ENCODE measurements at regions not wholly inside any gene's neighbourhood (a gene's known extent, or its start where the extent isn't known, plus 50 kb on each side); places are given as distances from the start of the nearest gene placed in this dataset.

GRCh38 chr18:47729356-47729755, 201.1 kb downstream of the SMAD2 start:
- DNase-seq (ENCODE audit: low read depth in 1 of 2, low spot score in 1 of 2) (no peak), FAIRE-seq (no peak), ATAC-seq (no peak)
- ChIA-PET POLR2A (no interaction called here), CTCF (interaction anchor here (1.0 to 1.6 kb wide), 2 partner anchors 9 to 19 kb away, joined by 3 to 6 read pairs; no protein-coding TSS in a partner anchor)
- Histone ChIP-seq H3K27ac (no peak overlapping the region), H3K4me3 (no peak overlapping the region), H3K4me1 (no peaks in the 10 kb centered on the region), H3K9me3 (no peaks in the 10 kb centered on the region), H3K4me2 (no peak overlapping the region)
- no peak for TF ChIP-seq HMGXB4 (CRISPR knock-in tag; IDR thresholded peaks at IDR 0.05; ENCODE audit: borderline replicate concordance)
- TF ChIP-seq HDAC2 (IDR thresholded peaks at IDR 0.05) = no peak
- TF ChIP-seq ZC3H11A (IDR thresholded peaks at IDR 0.05) = no peak
- TF ChIP-seq HES2 (IDR thresholded peaks at IDR 0.05) = no peak
- TF ChIP-seq JUNB (IDR thresholded peaks at IDR 0.05) = no peak
- TF ChIP-seq CHD4 (IDR thresholded peaks at IDR 0.05; ENCODE audit: borderline replicate concordance) = no peak
- no peak for TF ChIP-seq NPAS2 (CRISPR knock-in tag; IDR thresholded peaks at IDR 0.05; ENCODE audit: borderline replicate concordance)
- no peak for TF ChIP-seq POLR2AphosphoS2 (conservative IDR thresholded peaks at IDR 0.05; ENCODE audit: low read length)
- TF ChIP-seq RAD21 (conservative IDR thresholded peaks at IDR 0.05 in 1 of 2, IDR thresholded peaks at IDR 0.05 in 1 of 2) = no peak
- no peak for TF ChIP-seq CBX2 (IDR thresholded peaks at IDR 0.05; ENCODE audit: borderline replicate concordance, low read depth)
- no peak for TF ChIP-seq PBX3 (IDR thresholded peaks at IDR 0.05)
- no peak for TF ChIP-seq KDM1A (IDR thresholded peaks at IDR 0.05; ENCODE audit: low read depth)
- no peak for TF ChIP-seq ATOH8 (CRISPR knock-in tag; IDR thresholded peaks at IDR 0.05; ENCODE audit: low read depth)
- no peak for TF ChIP-seq TFCP2L1 (CRISPR knock-in tag; IDR thresholded peaks at IDR 0.05)
- 43% methylated on average over 5 of the region's 6 CpGs for WGBS (ENCODE audit: missing lambda C conversion rate)

GRCh38 chr18:47728921-47729320, 201.5 kb downstream of the SMAD2 start:
- Histone ChIP-seq H3K4me3 (no peak overlapping the region), H3K27ac (no peak overlapping the region), H3K9me3 (no peaks in the 10 kb centered on the region), H3K4me2 (no peak overlapping the region), H3K4me1 (no peaks in the 10 kb centered on the region)
- POLR2A ChIA-PET = no interaction called here
- FAIRE-seq (no peak), DNase-seq (ENCODE audit: low read depth in 1 of 2, low spot score in 1 of 2) (no peak), ATAC-seq (no peak)
- 70% methylated on average over 2 of the region's 2 CpGs for WGBS (ENCODE audit: missing lambda C conversion rate)
- CTCF ChIA-PET = interaction anchor here (1.3 to 1.6 kb wide), 2 partner anchors 9 to 20 kb away, joined by 5 to 6 read pairs; no protein-coding TSS in a partner anchor
- no peak for TF ChIP-seq ELK1 (IDR thresholded peaks at IDR 0.05; ENCODE audit: low read depth, low read length)
- no peak for TF ChIP-seq JUN (IDR thresholded peaks at IDR 0.05)
- TF ChIP-seq FOSB (CRISPR knock-in tag; IDR thresholded peaks at IDR 0.05) = no peak
- TF ChIP-seq SMC3 (IDR thresholded peaks at IDR 0.05) = no peak
- TF ChIP-seq RCOR1 (IDR thresholded peaks at IDR 0.05; ENCODE audit: low read depth, low read length) = no peak
- TF ChIP-seq BCL3 (IDR thresholded peaks at IDR 0.05) = no peak
- no peak for TF ChIP-seq ZSCAN20 (CRISPR knock-in tag; IDR thresholded peaks at IDR 0.05)
- no peak for TF ChIP-seq BHLHE40 (IDR thresholded peaks at IDR 0.05; ENCODE audit: low read depth, low read length)
- no peak for TF ChIP-seq SREBF2 (IDR thresholded peaks at IDR 0.05)
- TF ChIP-seq ESRRA (IDR thresholded peaks at IDR 0.05; ENCODE audit: borderline replicate concordance, low read length) = no peak
- no peak for TF ChIP-seq ZNF302 (CRISPR knock-in tag; IDR thresholded peaks at IDR 0.05)
- TF ChIP-seq NFE2L2 (conservative IDR thresholded peaks at IDR 0.05; ENCODE audit: low read length) = no peak
- no peak for TF ChIP-seq HEYL (CRISPR knock-in tag; IDR thresholded peaks at IDR 0.05)
- no peak for TF ChIP-seq KDM1A (IDR thresholded peaks at IDR 0.05; ENCODE audit: low read depth)
- TF ChIP-seq ATOH8 (CRISPR knock-in tag; IDR thresholded peaks at IDR 0.05; ENCODE audit: low read depth) = no peak
- TF ChIP-seq GATA3 (IDR thresholded peaks at IDR 0.05; ENCODE audit: borderline replicate concordance) = no peak
- no peak for TF ChIP-seq POLR2AphosphoS2 (conservative IDR thresholded peaks at IDR 0.05; ENCODE audit: low read length)
- TF ChIP-seq ZFP36 (IDR thresholded peaks at IDR 0.05; ENCODE audit: borderline replicate concordance, partially characterized antibody) = no peak
- no peak for TF ChIP-seq PHF8 (IDR thresholded peaks at IDR 0.05; ENCODE audit: borderline replicate concordance, low read depth)

Data from A549 (cell line).